ENCODE measurements at regions not wholly inside any gene's neighbourhood (a gene's known extent, or its start where the extent isn't known, plus 50 kb on each side); places are given as distances from the start of the nearest gene placed in this dataset.

DNA sequence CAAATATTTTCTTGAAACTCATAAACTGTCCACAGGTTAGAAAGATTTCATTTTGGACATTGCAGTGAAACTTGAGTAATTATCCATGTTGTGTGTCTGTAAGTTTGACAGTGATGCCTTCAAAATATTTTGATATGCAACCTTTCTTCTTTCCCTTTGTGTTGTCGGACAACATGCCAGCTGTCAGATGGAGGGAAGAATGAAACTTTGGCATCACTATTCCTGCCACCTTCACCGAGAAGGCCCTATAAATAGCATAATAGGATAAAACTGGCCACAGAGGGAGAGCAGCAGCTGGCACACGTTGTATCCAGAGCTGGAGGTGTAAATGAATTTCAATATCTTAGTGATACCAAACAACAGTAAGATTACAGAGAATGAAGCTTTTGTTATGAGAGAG, 436.7 kb upstream of the CFAP20DC start:
- Mint-ChIP-seq H3K4me1 (no peaks in the 10 kb centered on the region), H3K9me3 (no peaks in the 10 kb centered on the region), H3K27ac (no peak overlapping the region), H3K36me3 (no peaks in the 10 kb centered on the region), H3K4me3 (no peak overlapping the region)
- no peak for DNase-seq (ENCODE audit: low spot score in 2 of 2)
- ATAC-seq, result no peak

DNA sequence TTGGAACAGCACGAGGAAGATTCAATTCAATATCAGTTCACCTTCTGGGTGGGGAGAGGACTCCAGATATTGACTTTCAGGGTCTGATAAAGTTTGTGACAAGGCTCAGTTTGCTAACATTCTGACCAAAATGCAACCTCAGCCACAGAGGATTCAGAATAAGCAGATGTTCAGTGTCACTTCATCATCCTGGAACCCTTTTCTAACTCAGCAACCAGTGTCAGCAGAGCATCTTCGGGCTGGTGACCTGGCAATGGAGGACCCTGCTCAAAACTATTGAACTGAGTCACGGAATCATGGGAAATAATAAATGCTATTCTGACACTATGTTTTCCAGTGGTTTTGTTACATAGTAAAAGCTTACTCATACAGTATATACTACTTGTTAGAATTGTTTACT, 433.4 kb upstream of the CFAP20DC start:
- H3K27ac Mint-ChIP-seq, result no peak overlapping the region
- ATAC-seq, result peak; percentile 89
- H3K36me3 Mint-ChIP-seq, result no peaks in the 10 kb centered on the region

DNA sequence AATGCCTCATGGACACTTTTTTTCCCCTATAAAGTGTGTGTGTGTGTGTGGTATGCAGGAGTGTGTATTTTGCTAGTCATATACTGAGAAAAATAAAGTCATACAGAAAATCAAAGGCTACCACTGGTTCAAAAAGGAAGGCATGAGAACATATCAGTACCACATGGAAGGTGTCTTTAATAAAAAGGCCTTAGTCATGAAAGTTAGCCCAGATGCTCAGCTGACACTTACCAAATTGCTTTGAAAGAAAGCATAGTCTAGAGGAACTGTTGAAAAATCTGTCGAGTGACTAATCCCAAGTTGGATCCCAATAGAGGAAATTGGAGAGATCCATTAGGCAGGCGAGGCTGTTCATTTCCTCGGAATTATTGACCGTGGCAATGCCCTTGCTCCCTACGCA, 432.9 kb upstream of the CFAP20DC start:
- Mint-ChIP-seq H3K9me3 (no peaks in the 10 kb centered on the region), H3K27ac (no peak overlapping the region), H3K4me1 (peaks cover 14% of the 10 kb centered on the region), H3K36me3 (no peaks in the 10 kb centered on the region), H3K4me3 (no peak overlapping the region)
- peak; percentile 58 for ATAC-seq
- DNase-seq (ENCODE audit: low spot score in 2 of 2), result no peak

More for the DNA sequence above, 433.4 kb upstream of the CFAP20DC start:
- Mint-ChIP-seq H3K4me1 (peaks cover 14% of the 10 kb centered on the region), H3K9me3 (no peaks in the 10 kb centered on the region), H3K4me3 (no peak overlapping the region)
- peak in 1 of 2 donors; percentile 53 for DNase-seq (ENCODE audit: low spot score in 2 of 2)

- Mint-ChIP-seq H3K27ac (no peak overlapping the region), H3K4me1 (peaks cover 14% of the 10 kb centered on the region), H3K4me3 (no peak overlapping the region), H3K9me3 (no peaks in the 10 kb centered on the region), H3K36me3 (no peaks in the 10 kb centered on the region)
- no peak for DNase-seq (ENCODE audit: low spot score in 2 of 2)
- no peak for ATAC-seq
These were observed 432.1 kb upstream of the CFAP20DC start for GRCh38 chr3:59481776-59482400.

DNA sequence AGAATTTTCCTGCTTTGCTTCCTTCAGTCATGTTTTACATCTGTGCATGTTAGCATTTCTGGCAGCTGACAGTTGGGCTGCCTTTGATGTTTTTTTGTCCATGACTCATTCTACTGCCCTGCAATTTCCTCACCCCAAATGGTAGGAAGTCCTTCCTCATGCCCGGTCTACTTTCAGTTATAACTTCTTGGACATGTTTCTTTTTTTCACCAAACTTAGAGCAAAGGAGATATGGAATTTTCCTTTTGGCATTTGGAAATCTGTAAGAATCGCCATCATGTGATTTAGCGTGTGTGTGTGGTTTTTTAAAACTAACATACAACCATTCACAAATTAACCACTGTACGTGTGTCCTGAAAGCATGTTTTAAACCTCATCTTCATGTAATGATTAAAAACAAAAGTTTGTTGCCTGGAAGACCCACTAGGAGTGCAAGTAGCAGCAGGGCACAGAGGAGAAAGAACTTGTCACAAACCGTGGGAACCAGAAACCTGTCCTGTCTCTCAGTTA, 430.7 kb upstream of the CFAP20DC start:
- peak overlapping the region; percentile 30 for H3K4me3 Mint-ChIP-seq
- DNase-seq (ENCODE audit: low spot score in 2 of 2), result no peak
- H3K36me3 Mint-ChIP-seq, result no peaks in the 10 kb centered on the region
- H3K9me3 Mint-ChIP-seq, result no peaks in the 10 kb centered on the region
- peak overlapping the region; percentile 14 for H3K27ac Mint-ChIP-seq
- peak; percentile 60 for ATAC-seq
- peaks cover 14% of the 10 kb centered on the region for H3K4me1 Mint-ChIP-seq

- no peak overlapping the region for H3K4me3 Mint-ChIP-seq
- H3K9me3 Mint-ChIP-seq, result no peaks in the 10 kb centered on the region
- H3K4me1 Mint-ChIP-seq, result peaks cover 27% of the 10 kb centered on the region
- ATAC-seq (no peak), DNase-seq (ENCODE audit: low spot score in 2 of 2) (no peak)
- no peaks in the 10 kb centered on the region for H3K36me3 Mint-ChIP-seq
- no peak overlapping the region for H3K27ac Mint-ChIP-seq
These were observed 423.8 kb upstream of the CFAP20DC start for GRCh38 chr3:59473636-59474035.

- Mint-ChIP-seq H3K27ac (no peak overlapping the region), H3K4me3 (no peak overlapping the region), H3K9me3 (no peaks in the 10 kb centered on the region), H3K4me1 (peaks cover 27% of the 10 kb centered on the region), H3K36me3 (no peaks in the 10 kb centered on the region)
- ATAC-seq (no peak), DNase-seq (ENCODE audit: low spot score in 2 of 2) (no peak)
These were observed 422.7 kb upstream of the CFAP20DC start for GRCh38 chr3:59472541-59472940.

DNA sequence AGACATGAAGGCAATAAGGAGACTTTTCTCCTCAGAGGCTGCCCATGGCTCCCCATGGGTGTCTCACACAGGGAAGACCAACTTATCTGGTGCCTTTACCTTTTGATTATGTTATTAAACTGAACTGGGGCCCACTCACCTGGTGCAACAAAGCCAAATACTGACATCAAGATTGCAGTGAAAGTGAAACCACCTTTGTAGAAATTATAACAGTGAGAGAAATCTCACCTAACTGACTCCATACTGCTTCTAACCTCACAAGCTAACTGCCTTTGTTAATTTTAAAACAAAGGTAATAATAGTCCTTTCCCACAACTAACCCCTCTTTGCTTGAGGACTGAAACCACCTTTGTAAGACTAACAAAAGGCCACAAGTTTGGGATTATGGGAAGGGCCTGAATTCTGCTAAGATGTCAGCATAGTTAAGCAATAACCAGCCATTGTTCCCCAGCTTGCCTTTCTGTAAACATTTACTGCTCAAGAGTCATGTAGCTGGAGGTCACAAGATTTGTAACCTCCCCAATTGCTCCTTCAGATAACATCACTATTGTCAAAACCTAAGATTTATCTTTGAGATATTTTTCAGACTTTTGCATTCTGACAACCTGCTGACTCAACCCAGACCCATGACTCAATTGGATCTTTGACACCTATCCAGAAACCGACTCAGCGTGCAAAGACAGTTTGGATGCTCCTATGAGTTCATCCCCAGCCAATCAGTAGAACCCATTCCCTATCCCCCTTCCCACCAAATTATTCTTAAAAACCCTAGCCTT, 420.3 kb upstream of the CFAP20DC start:
- DNase-seq (ENCODE audit: low spot score in 2 of 2) (peak in 1 of 2 donors; percentile 57), ATAC-seq (peak; percentile 94)
- no peaks in the 10 kb centered on the region for H3K36me3 Mint-ChIP-seq
- peaks cover 27% of the 10 kb centered on the region for H3K4me1 Mint-ChIP-seq
- H3K9me3 Mint-ChIP-seq, result no peaks in the 10 kb centered on the region
- peak overlapping the region; percentile 77 for H3K27ac Mint-ChIP-seq
- H3K4me3 Mint-ChIP-seq, result no peak overlapping the region

DNA sequence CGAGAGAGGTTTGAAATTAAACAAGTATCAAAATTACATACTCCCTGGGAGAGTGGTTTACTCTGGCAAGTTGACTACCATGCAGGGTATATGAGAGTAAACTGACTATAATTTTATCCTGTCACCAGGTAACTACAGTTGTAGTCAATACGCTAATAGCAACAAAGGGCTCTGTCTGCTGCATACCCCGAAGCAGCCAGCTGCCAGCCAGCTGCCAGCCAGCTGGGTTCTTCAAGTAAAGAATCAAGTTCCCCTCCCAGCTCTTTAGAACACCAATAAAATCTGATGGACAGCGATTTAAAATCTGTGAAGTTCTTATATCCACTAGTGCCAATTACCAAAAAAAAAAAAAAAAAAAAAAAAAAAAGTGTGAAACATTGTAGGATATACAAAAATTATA, 417.7 kb upstream of the CFAP20DC start:
- no peak for DNase-seq (ENCODE audit: low spot score in 2 of 2)
- Mint-ChIP-seq H3K36me3 (no peaks in the 10 kb centered on the region), H3K4me1 (peaks cover 25% of the 10 kb centered on the region), H3K27ac (no peak overlapping the region), H3K4me3 (no peak overlapping the region), H3K9me3 (no peaks in the 10 kb centered on the region)
- ATAC-seq, result no peak

DNA sequence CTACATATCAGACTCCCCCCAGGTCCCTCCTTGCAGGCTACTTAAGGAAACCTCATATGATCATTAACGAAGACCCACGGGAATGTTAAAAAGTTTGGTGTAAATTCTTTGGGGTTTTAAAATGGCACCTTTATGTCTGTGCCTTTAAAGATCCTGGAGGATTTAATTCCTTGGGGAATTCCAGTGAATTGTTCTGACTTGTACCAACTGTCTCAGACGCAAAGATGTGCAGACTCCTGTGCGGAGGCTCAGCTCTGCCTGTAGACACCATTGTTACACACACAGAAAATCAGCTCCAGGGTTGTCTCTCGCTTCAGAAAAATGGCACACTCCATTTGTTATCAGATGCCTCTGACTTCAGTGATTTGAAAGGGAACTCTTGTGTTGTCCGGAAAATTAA, 414.4 kb upstream of the CFAP20DC start:
- Mint-ChIP-seq H3K27ac (no peak overlapping the region), H3K4me1 (peaks cover 8% of the 10 kb centered on the region), H3K36me3 (no peaks in the 10 kb centered on the region), H3K9me3 (peaks cover 5% of the 10 kb centered on the region), H3K4me3 (no peak overlapping the region)
- ATAC-seq (no peak), DNase-seq (ENCODE audit: low spot score in 2 of 2) (no peak)

GRCh38 chr3:59463253-59463652, 413.4 kb upstream of the CFAP20DC start:
- Mint-ChIP-seq H3K36me3 (no peaks in the 10 kb centered on the region), H3K4me3 (no peak overlapping the region), H3K27ac (no peak overlapping the region), H3K4me1 (peaks cover 5% of the 10 kb centered on the region), H3K9me3 (peaks cover 5% of the 10 kb centered on the region)
- DNase-seq (ENCODE audit: low spot score in 2 of 2) (no peak), ATAC-seq (no peak)

- H3K36me3 Mint-ChIP-seq, result no peaks in the 10 kb centered on the region
These were observed 410.2 kb upstream of the CFAP20DC start for GRCh38 chr3:59460068-59460467.

GRCh38 chr3:59456852-59457485, 407.1 kb upstream of the CFAP20DC start:
- Mint-ChIP-seq H3K4me3 (no peak overlapping the region), H3K9me3 (peaks cover 5% of the 10 kb centered on the region)
- ATAC-seq, result peak; percentile 99

More at GRCh38 chr3:59460068-59460467, 410.2 kb upstream of the CFAP20DC start:
- Mint-ChIP-seq H3K9me3 (peaks cover 5% of the 10 kb centered on the region), H3K27ac (no peak overlapping the region), H3K4me3 (no peak overlapping the region), H3K4me1 (peaks cover 18% of the 10 kb centered on the region)
- no peak for DNase-seq (ENCODE audit: low spot score in 2 of 2)
- no peak for ATAC-seq

GRCh38 chr3:59451800-59452746, 402.2 kb upstream of the CFAP20DC start:
- Mint-ChIP-seq H3K36me3 (no peaks in the 10 kb centered on the region), H3K4me3 (peak overlapping the region; percentile 57), H3K4me1 (peaks cover 62% of the 10 kb centered on the region), H3K9me3 (no peaks in the 10 kb centered on the region), H3K27ac (peak overlapping the region; percentile 78)
- no peak for DNase-seq (ENCODE audit: low spot score in 2 of 2)
- peak; percentile 5 for ATAC-seq

More at GRCh38 chr3:59456852-59457485, 407.1 kb upstream of the CFAP20DC start:
- no peaks in the 10 kb centered on the region for H3K36me3 Mint-ChIP-seq
- no peak overlapping the region for H3K27ac Mint-ChIP-seq
- peak; percentile 20 to 65 for DNase-seq (ENCODE audit: low spot score in 2 of 2)
- H3K4me1 Mint-ChIP-seq, result peaks cover 34% of the 10 kb centered on the region
